ENCODE measurements at regions not wholly inside any gene's neighbourhood (a gene's known extent, or its start where the extent isn't known, plus 50 kb on each side); places are given as distances from the start of the nearest gene placed in this dataset.

DNA sequence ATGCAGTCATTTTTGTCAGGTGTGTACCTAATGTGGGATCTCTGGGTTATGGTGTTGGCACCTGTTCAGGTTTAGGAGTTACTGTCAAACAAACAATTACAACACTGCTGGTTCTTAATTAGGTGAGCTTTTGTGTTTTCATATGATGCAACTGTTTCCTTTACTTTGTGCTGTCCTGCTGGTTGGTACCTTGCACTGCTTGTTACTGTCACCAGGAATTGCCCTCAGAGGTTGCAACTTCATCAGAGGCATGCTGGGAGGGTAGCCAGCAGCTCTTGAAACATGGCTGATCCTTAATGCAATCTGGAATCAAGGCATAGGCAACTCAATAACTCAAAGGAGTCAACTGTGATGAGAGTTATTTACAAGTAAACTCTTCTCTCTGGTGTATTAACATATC, 400.3 kb downstream of the MIAT start:
- no peak overlapping the region for H2BK120ac ChIP-seq (ENCODE audit: low read depth, low read length)
- H4K8ac ChIP-seq (ENCODE audit: low read length) = no peak overlapping the region
- H3K9ac ChIP-seq (ENCODE audit: low read length) = no peak overlapping the region
- H3K4me3 ChIP-seq (ENCODE audit: insufficient read depth in 1 of 2, low read depth in 1 of 2, low read length in 2 of 2) = no peak overlapping the region
- no peaks in the 10 kb centered on the region for H3K9me3 ChIP-seq (ENCODE audit: control insufficient read depth, low read length)
- H2AK5ac ChIP-seq (ENCODE audit: low read length, severe bottlenecking) = no peak overlapping the region
- H2BK12ac ChIP-seq (ENCODE audit: low read length in 2 of 2) = no peak overlapping the region
- no peaks in the 10 kb centered on the region for H3K36me3 ChIP-seq (ENCODE audit: control insufficient read depth in 1 of 2, insufficient read depth in 2 of 2, low read depth in 1 of 2, low read length in 2 of 2)
- H3K23ac ChIP-seq (ENCODE audit: low read length in 2 of 2) = no peak overlapping the region
- DNase-seq = no peak
- peaks cover 0 to 61% of the 10 kb centered on the region in 2 experiments for H3K27me3 ChIP-seq (ENCODE audit: control insufficient read depth in 1 of 2, insufficient read depth in 1 of 2, low read length in 2 of 2)
- no peak overlapping the region for H2BK15ac ChIP-seq (ENCODE audit: low read depth, poor library complexity, severe bottlenecking)
- H2BK5ac ChIP-seq (ENCODE audit: low read depth, low read length, poor library complexity, severe bottlenecking) = no peak overlapping the region
- H2AFZ ChIP-seq (ENCODE audit: low read depth, low read length) = no peak overlapping the region
- H3K79me1 ChIP-seq (replicated peaks; ENCODE audit: low read length, poor library complexity, severe bottlenecking) = no peaks in the 10 kb centered on the region
- H3K18ac ChIP-seq (ENCODE audit: low read depth in 1 of 2, low read length in 2 of 2) = no peak overlapping the region
- H3K4me2 ChIP-seq (ENCODE audit: low read length, poor library complexity, severe bottlenecking) = no peak overlapping the region
- no peak overlapping the region for H3K14ac ChIP-seq (ENCODE audit: low read length in 2 of 2)
- peaks cover 2% of the 10 kb centered on the region for H3K4me1 ChIP-seq (ENCODE audit: control insufficient read depth, insufficient read depth, low read depth, low read length)
- H4K91ac ChIP-seq (ENCODE audit: low read length) = no peak overlapping the region
- H3K27ac ChIP-seq (ENCODE audit: low read length, poor library complexity, severe bottlenecking) = no peak overlapping the region
- H3K4ac ChIP-seq (ENCODE audit: low read depth in 1 of 2, low read length in 2 of 2) = no peak overlapping the region

DNA sequence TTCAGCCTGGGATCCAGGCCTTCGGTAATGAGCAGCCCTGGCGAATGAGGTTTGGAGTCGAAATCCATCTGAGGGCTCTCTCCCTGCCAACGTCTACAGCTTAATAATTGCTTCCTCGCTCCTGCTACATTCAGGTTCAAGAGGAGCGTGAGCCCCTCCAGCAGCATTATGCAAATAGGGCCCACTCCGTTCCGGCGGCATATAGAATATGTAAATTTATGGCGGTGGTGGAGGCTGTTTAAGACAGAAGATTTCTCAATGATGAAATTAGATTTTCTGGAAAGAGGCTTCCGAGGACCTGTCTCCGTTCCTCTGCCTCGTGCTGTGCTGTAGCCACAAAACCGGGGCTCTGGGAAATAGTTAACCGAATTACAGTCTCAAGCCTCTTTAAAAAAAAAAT, 402.8 kb downstream of the MIAT start:
- Histone ChIP-seq H3K27ac (ENCODE audit: low read length, poor library complexity, severe bottlenecking) (no peak overlapping the region), H3K36me3 (ENCODE audit: control insufficient read depth in 1 of 2, insufficient read depth in 2 of 2, low read depth in 1 of 2, low read length in 2 of 2) (no peaks in the 10 kb centered on the region), H4K91ac (ENCODE audit: low read length) (no peak overlapping the region), H3K9me3 (ENCODE audit: control insufficient read depth, low read length) (no peaks in the 10 kb centered on the region), H3K4ac (ENCODE audit: low read depth in 1 of 2, low read length in 2 of 2) (no peak overlapping the region), H3K4me3 (ENCODE audit: insufficient read depth in 1 of 2, low read depth in 1 of 2, low read length in 2 of 2) (no peak overlapping the region), H3K18ac (ENCODE audit: low read depth in 1 of 2, low read length in 2 of 2) (no peak overlapping the region), H3K4me2 (ENCODE audit: low read length, poor library complexity, severe bottlenecking) (no peak overlapping the region), H2BK15ac (ENCODE audit: low read depth, poor library complexity, severe bottlenecking) (no peak overlapping the region), H3K4me1 (ENCODE audit: control insufficient read depth, insufficient read depth, low read depth, low read length) (peaks cover 2% of the 10 kb centered on the region), H2BK12ac (ENCODE audit: low read length in 2 of 2) (peak overlapping the region in 1 of 2 experiments; percentile 57), H3K79me1 (replicated peaks; ENCODE audit: low read length, poor library complexity, severe bottlenecking) (no peaks in the 10 kb centered on the region), H3K14ac (ENCODE audit: low read length in 2 of 2) (no peak overlapping the region), H3K27me3 (ENCODE audit: control insufficient read depth in 1 of 2, insufficient read depth in 1 of 2, low read length in 2 of 2) (peaks cover 7 to 69% of the 10 kb centered on the region in 2 experiments), H2AFZ (ENCODE audit: low read depth, low read length) (no peak overlapping the region), H2BK5ac (ENCODE audit: low read depth, low read length, poor library complexity, severe bottlenecking) (no peak overlapping the region), H4K8ac (ENCODE audit: low read length) (no peak overlapping the region), H3K9ac (ENCODE audit: low read length) (no peak overlapping the region), H2BK120ac (ENCODE audit: low read depth, low read length) (no peak overlapping the region), H3K23ac (ENCODE audit: low read length in 2 of 2) (no peak overlapping the region), H2AK5ac (ENCODE audit: low read length, severe bottlenecking) (no peak overlapping the region)
- DNase-seq = no peak
- WGBS = 69% methylated on average over 12 of the region's 15 CpGs

DNA sequence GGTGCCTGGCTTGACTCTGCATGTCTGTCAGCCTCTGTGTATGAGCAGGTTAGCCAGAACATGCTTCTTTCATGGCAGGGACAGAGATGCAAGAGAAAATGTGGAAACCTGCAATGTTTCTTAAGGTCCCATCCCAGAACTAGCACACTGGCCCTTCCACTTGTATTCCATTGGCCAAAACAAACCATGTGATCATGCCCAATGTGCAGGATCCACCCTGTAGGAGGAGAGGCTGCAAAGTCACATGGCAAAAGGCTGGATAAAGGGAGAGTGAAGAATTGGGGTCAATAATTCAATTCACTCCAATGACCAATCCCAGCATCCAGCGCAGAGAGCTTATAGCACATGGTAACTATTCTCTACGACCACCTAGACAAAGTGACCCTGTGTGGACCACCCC, 405.5 kb downstream of the MIAT start:
- Histone ChIP-seq H3K4me2 (ENCODE audit: low read length, poor library complexity, severe bottlenecking) (no peak overlapping the region), H2BK5ac (ENCODE audit: low read depth, low read length, poor library complexity, severe bottlenecking) (no peak overlapping the region), H2BK12ac (ENCODE audit: low read length in 2 of 2) (no peak overlapping the region), H3K9ac (ENCODE audit: low read length) (no peak overlapping the region), H4K8ac (ENCODE audit: low read length) (no peak overlapping the region), H2AK5ac (ENCODE audit: low read length, severe bottlenecking) (no peak overlapping the region), H3K18ac (ENCODE audit: low read depth in 1 of 2, low read length in 2 of 2) (no peak overlapping the region), H3K23ac (ENCODE audit: low read length in 2 of 2) (no peak overlapping the region), H3K27me3 (ENCODE audit: control insufficient read depth in 1 of 2, insufficient read depth in 1 of 2, low read length in 2 of 2) (peaks cover 20 to 70% of the 10 kb centered on the region in 2 experiments), H3K9me3 (ENCODE audit: control insufficient read depth, low read length) (no peaks in the 10 kb centered on the region), H3K4ac (ENCODE audit: low read depth in 1 of 2, low read length in 2 of 2) (no peak overlapping the region), H3K4me3 (ENCODE audit: insufficient read depth in 1 of 2, low read depth in 1 of 2, low read length in 2 of 2) (no peak overlapping the region), H3K79me1 (replicated peaks; ENCODE audit: low read length, poor library complexity, severe bottlenecking) (no peaks in the 10 kb centered on the region), H3K14ac (ENCODE audit: low read length in 2 of 2) (no peak overlapping the region), H4K91ac (ENCODE audit: low read length) (no peak overlapping the region), H2AFZ (ENCODE audit: low read depth, low read length) (no peak overlapping the region), H2BK120ac (ENCODE audit: low read depth, low read length) (no peak overlapping the region), H3K4me1 (ENCODE audit: control insufficient read depth, insufficient read depth, low read depth, low read length) (peaks cover 2% of the 10 kb centered on the region), H3K36me3 (ENCODE audit: control insufficient read depth in 1 of 2, insufficient read depth in 2 of 2, low read depth in 1 of 2, low read length in 2 of 2) (no peaks in the 10 kb centered on the region), H3K27ac (ENCODE audit: low read length, poor library complexity, severe bottlenecking) (no peak overlapping the region), H2BK15ac (ENCODE audit: low read depth, poor library complexity, severe bottlenecking) (no peak overlapping the region)
- 94% methylated on average over 2 of the region's 2 CpGs for WGBS
- DNase-seq = no peak

- H3K4ac ChIP-seq (ENCODE audit: low read depth in 1 of 2, low read length in 2 of 2) = no peak overlapping the region
- H2AFZ ChIP-seq (ENCODE audit: low read depth, low read length) = no peak overlapping the region
- no peaks in the 10 kb centered on the region for H3K9me3 ChIP-seq (ENCODE audit: control insufficient read depth, low read length)
- no peak overlapping the region for H3K14ac ChIP-seq (ENCODE audit: low read length in 2 of 2)
- peaks cover 20 to 71% of the 10 kb centered on the region in 2 experiments for H3K27me3 ChIP-seq (ENCODE audit: control insufficient read depth in 1 of 2, insufficient read depth in 1 of 2, low read length in 2 of 2)
- H2BK12ac ChIP-seq (ENCODE audit: low read length in 2 of 2) = peak overlapping the region in 1 of 2 experiments; percentile 3
- 47% methylated on average over 3 of the region's 5 CpGs for WGBS
- no peak overlapping the region for H3K4me3 ChIP-seq (ENCODE audit: insufficient read depth in 1 of 2, low read depth in 1 of 2, low read length in 2 of 2)
- H3K18ac ChIP-seq (ENCODE audit: low read depth in 1 of 2, low read length in 2 of 2) = peak overlapping the region in 1 of 2 experiments; percentile 29
- H3K9ac ChIP-seq (ENCODE audit: low read length) = no peak overlapping the region
- H2BK15ac ChIP-seq (ENCODE audit: low read depth, poor library complexity, severe bottlenecking) = no peak overlapping the region
- H2BK120ac ChIP-seq (ENCODE audit: low read depth, low read length) = no peak overlapping the region
- H3K4me2 ChIP-seq (ENCODE audit: low read length, poor library complexity, severe bottlenecking) = no peak overlapping the region
- no peak overlapping the region for H3K23ac ChIP-seq (ENCODE audit: low read length in 2 of 2)
- H4K8ac ChIP-seq (ENCODE audit: low read length) = no peak overlapping the region
- H3K4me1 ChIP-seq (ENCODE audit: control insufficient read depth, insufficient read depth, low read depth, low read length) = peaks cover 2% of the 10 kb centered on the region
- DNase-seq = no peak
- no peaks in the 10 kb centered on the region for H3K36me3 ChIP-seq (ENCODE audit: control insufficient read depth in 1 of 2, insufficient read depth in 2 of 2, low read depth in 1 of 2, low read length in 2 of 2)
- no peaks in the 10 kb centered on the region for H3K79me1 ChIP-seq (replicated peaks; ENCODE audit: low read length, poor library complexity, severe bottlenecking)
- H3K27ac ChIP-seq (ENCODE audit: low read length, poor library complexity, severe bottlenecking) = no peak overlapping the region
- H4K91ac ChIP-seq (ENCODE audit: low read length) = no peak overlapping the region
- no peak overlapping the region for H2BK5ac ChIP-seq (ENCODE audit: low read depth, low read length, poor library complexity, severe bottlenecking)
- no peak overlapping the region for H2AK5ac ChIP-seq (ENCODE audit: low read length, severe bottlenecking)
These were observed 406.0 kb downstream of the MIAT start for GRCh38 chr22:27063406-27063805.
